Activated CD4-positive, alpha-beta T cell treated with anti-CD3 and anti-CD28 coated beads, Interleukin-2, Interleukin-4, amounts not matched to agents 100 ng/mL and 50 ng/mL, durations not matched to agents 16 hours and 8 hours (primary cell): ENCODE measurements at regions not wholly inside any gene's neighbourhood (a gene's known extent, or its start where the extent isn't known, plus 50 kb on each side); places are given as distances from the start of the nearest gene placed in this dataset.
"Not testable (repeated sequence)": the region's sequence is repeated elsewhere in the genome, so short reads cannot be mapped to it uniquely, and the experiment has no call there.

ENCODE experiments used
- DNase-seq: peaks from one replicate; pipeline ENCODE4 v3.0.0-alpha.2; 2020; ENCODE audit warnings: low spot score

GRCh38 chr14:100421756-100422470 is 98.8 kb downstream of the SLC25A47 start:
- no peak for DNase-seq

GRCh38 chr14:100422556-100423316 is 99.6 kb downstream of the SLC25A47 start:
- DNase-seq, result no peak

- DNase-seq, result no peak
Observed at GRCh38 chr14:100423317-100424010, 100.3 kb downstream of the SLC25A47 start.

GRCh38 chr14:100424504-100425428 is 101.6 kb downstream of the SLC25A47 start:
- DNase-seq, result peak; percentile 39

GRCh38 chr14:100425429-100425827 is 102.3 kb downstream of the SLC25A47 start:
- no peak for DNase-seq

GRCh38 chr14:100426314-100426713 is 103.2 kb downstream of the SLC25A47 start:
- no peak for DNase-seq

GRCh38 chr14:100427166-100427565 is 104.0 kb downstream of the SLC25A47 start:
- no peak for DNase-seq

GRCh38 chr14:100428727-100429126 is 105.6 kb downstream of the SLC25A47 start:
- DNase-seq, result peak; percentile 40

GRCh38 chr14:100429537-100429936 is 106.4 kb downstream of the SLC25A47 start:
- DNase-seq, result no peak

- no peak for DNase-seq
Observed at GRCh38 chr14:100430571-100430970, 107.4 kb downstream of the SLC25A47 start.

GRCh38 chr14:100431461-100431860 is 108.3 kb downstream of the SLC25A47 start:
- DNase-seq, result not testable (repeated sequence)

GRCh38 chr14:100432652-100433427 is 109.7 kb downstream of the SLC25A47 start:
- no peak for DNase-seq

- DNase-seq, result no peak
Observed at GRCh38 chr14:100433428-100433814, 110.3 kb downstream of the SLC25A47 start.

- peak; percentile 30 for DNase-seq
Observed at GRCh38 chr14:100434033-100434601, 111.0 kb downstream of the SLC25A47 start.

- no peak for DNase-seq
Observed at GRCh38 chr14:100434911-100435438, 111.8 kb downstream of the SLC25A47 start.

GRCh38 chr14:100435459-100435858 is 112.3 kb downstream of the SLC25A47 start:
- DNase-seq, result no peak

GRCh38 chr14:100436745-100437406 is 113.7 kb downstream of the SLC25A47 start:
- no peak for DNase-seq

GRCh38 chr14:100438271-100438670 is 115.1 kb downstream of the SLC25A47 start:
- DNase-seq, result no peak

- peak; percentile 30 for DNase-seq
Observed at GRCh38 chr14:100438678-100439592, 115.8 kb downstream of the SLC25A47 start.
